Stimulated activated naive CD8-positive, alpha-beta T cell treated with anti-CD3 and anti-CD28 coated beads, Interleukin-15, Interleukin-2, amounts not matched to agents 100 U/mL and 50 U/mL, for 24 hours (primary cell): ENCODE measurements at regions not wholly inside any gene's neighbourhood (a gene's known extent, or its start where the extent isn't known, plus 50 kb on each side); places are given as distances from the start of the nearest gene placed in this dataset.
"Not testable (repeated sequence)": the region's sequence is repeated elsewhere in the genome, so short reads cannot be mapped to it uniquely, and the experiment has no call there.

ENCODE experiments used
- ATAC-seq: fragments of 150-1000 bp; cut with Tn5 transposase; one replicate; pipeline ENCODE4 v1.10.0; 2021
- DNase-seq: peaks from one replicate; pipeline ENCODE4 v3.0.0; 2021

DNA sequence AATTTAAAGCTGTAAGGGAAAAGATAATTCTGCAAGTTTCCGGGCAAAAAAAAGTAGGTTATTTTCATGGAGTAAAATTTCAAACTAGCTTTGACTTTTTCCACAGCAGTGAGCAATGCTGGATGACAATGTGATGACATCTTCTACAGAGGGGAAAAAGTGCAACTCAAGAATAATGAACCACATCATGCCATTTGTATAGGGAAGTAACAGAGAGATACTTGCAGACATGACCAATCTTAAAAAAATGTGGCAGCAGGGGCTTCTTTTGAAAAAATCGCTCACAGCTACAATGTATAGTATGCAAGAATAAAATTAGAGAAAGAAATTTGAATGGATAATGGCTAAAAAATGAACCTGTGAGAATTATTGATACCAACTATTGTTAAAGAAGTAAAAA lies 115.5 kb downstream of the DHRS2 start:
- DNase-seq (no peak), ATAC-seq (no peak)

DNA sequence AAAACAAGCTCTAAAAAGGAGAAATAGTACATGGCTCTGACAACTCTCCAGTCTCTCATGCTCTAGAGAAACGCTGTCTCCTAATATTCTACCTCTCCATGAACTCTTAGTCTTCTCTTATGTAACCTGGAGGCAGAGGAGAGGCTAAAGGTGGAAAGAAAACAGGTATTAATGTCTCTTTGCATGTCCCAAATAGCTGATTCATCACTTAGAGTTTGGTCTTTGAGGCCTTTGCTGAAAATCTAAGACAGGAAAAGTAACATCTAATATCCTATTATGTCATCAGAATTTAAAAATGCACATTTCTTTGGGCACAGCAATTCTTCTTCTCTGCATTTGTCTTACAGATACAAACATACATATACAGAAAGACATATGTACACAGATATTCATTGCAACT lies 127.2 kb downstream of the DHRS2 start:
- no peak for DNase-seq
- no peak for ATAC-seq

DNA sequence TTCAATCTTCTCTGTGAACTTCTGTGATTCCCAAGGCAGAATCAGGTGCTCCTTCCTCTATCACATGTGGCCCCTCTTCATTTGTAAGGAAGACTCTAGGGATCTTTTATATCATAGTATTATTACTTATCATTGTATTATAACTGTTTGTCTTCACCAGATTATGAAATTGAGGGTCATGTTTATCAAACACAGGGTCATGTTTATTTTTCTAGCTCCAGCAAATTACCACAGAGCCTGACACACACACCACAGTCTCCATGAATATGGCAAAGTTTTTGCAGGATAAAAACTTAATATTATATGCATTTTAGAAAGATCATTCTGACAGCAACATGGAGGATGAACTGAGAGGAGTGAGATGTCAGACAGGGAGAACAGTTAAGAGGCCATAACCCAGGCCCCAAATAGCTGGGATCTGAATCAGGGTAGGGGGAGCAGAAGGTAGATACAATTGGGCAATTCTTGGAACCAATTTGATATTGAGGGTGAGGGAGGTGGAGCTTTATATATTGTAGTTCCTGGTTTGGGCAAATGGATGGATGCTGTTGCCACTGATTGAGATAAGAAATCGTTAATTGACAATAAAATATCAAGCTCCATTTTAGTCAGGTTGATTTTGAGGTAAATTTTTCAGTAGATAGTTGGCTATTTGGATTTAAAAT lies 130.7 kb downstream of the DHRS2 start:
- no peak for ATAC-seq
- no peak for DNase-seq

DNA sequence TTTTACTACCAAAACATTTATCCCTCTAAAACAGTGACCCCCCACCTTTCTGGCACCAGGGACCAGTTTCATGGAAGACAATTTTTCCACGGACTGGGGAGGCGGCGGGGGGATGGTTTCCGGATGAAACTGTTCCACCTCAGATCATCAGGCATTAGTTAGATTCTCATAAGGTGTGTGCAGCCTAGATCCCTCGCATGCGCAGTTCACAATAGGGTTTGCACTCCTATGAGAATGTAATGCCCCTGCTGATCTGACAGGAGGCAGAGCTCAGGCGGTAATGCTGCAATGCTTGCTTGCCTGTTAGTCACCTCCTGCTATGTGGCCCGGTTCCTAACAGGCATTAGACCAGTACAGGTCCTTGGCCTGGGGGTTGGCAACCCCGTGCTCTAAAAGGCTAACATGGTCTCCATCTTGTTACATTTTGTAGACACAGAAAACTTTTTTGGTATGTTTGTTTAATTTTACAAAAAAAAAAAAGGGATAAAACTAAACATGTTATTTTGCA lies 133.1 kb downstream of the DHRS2 start:
- DNase-seq, ATAC-seq: not testable (repeated sequence)

DNA sequence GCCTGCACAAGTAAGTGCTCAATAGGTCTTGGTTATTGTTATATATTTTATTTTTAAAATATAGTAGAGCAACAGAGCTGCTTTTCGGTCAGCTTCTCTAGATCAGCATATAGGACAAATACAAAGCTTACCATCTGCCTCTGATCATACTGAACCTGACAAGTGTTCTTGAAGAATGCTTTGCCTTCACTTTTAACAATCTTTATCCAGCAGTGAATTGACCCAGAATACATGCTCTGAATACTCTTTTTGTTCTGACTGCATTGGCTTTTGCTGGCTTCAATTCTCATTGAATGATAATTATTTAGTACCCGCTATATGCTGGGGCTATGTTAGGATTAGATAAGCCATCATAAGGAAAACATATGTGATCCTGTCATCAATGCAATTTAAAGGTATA lies 137.8 kb downstream of the DHRS2 start:
- ATAC-seq (no peak), DNase-seq (no peak)

DNA sequence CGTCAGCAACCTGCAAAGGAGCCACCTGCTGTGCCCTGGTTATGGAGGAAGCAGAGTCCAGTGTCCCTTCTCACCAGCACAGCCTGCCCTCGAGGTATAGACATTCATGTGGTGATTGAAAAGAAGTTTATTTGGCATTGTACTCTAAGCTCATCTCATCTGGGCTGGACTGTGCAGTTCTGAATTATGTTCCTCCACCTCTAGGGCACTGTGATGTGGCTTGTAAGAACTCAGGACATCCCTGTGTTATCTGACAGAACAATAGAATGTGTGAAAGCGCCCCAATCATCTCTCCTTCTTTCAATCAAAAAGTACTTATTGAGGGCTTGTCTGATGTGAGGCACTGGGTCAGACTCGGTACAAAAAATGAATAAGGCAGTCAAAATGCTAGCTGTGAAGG lies 140.1 kb downstream of the DHRS2 start:
- no peak for DNase-seq
- ATAC-seq, result no peak

DNA sequence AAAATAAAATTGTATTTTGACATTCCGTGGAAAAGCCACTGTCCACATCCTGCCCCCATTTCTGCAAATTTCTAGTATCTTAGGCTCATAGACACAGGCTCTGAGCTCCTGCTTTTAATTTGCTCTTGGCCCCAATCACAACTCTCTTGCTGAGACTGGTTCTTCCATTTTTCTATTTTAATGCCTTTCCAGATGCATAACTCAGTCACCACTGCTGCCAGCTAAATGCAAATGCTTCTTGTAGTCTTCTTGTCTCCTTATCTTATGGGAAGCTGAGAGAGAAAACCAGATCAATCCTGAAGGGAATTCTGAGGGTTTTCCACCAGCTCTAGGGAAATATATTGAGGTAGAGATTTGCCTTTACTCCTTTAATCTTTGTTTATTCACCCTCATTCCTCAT lies 149.0 kb downstream of the DHRS2 start:
- no peak for ATAC-seq
- DNase-seq, result no peak

DNA sequence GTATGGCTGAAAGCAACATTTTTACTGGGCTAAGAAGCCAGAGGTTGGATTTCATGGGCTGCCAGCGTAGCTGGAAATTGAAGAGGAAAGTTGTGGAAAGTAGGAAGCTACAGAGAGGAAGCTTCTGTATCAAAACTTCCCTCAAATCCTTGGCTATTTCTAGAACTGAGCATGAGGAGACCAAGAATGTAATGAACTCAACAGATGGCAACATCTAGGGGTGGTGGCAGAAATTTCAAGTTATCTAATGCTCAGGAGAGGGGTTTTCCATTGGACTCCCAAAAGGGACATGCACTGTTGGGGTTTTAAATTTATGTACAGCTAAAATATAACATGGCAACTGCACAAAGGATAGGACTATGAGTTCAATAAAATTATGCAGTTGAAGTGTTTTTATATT lies 151.3 kb downstream of the DHRS2 start:
- ATAC-seq (no peak), DNase-seq (no peak)

DNA sequence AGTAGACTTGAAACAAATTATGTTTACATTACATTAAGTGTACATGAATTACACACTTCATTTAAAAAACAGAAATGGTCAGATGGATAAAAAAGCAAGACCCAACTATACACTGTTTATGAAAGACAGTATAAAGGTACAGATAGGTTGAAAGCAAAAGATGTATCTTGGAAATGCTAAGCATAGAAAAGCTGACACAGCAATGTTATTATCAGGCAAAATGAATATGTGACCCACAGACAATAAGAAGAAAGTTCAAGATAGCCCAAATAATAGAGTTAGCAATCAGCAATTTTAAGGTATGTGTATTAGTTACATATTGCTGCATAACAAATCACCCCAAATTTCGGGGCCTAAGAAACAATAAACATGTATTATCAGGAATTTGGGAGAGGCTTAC lies 153.5 kb downstream of the DHRS2 start:
- DNase-seq (no peak), ATAC-seq (no peak)

DNA sequence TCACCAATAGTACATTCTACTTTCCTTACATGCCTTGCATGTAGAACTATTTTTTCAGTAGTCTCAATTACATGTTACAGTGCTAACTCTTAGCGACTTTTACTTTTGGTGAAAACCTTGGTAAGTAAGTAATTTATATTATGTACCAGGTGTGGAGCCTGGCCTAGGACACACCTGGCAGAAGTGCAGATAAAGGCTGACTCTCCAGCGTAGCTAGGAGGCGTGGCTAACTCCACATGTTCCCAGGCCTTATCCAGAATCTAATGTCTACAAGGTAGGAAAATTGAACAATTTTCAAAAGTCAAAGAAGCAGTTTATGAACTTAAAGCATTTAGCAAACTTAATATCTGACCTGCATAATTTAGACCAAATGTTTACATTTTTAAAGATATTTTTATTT lies 157.4 kb downstream of the DHRS2 start:
- ATAC-seq (no peak), DNase-seq (no peak)

DNA sequence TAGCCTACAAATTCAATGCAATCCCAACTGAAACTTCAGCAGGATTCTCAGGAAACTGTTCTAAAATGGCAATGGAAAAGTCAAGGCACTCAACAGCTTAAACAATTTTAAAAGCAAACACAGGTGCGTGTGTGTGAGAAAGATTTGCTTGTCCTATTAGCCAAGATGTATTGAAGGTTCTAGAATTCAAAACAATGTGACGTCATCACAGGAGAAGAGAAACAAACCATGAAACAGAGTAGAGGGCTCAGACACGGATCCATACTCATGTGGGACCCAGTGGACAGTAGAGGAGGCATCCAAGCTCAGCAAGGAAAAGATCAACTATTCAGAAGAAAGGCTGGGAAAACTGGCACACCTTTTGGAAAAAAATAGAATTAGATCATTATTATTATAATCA lies 152.8 kb upstream of the DHRS4 start:
- DNase-seq (no peak), ATAC-seq (no peak)

DNA sequence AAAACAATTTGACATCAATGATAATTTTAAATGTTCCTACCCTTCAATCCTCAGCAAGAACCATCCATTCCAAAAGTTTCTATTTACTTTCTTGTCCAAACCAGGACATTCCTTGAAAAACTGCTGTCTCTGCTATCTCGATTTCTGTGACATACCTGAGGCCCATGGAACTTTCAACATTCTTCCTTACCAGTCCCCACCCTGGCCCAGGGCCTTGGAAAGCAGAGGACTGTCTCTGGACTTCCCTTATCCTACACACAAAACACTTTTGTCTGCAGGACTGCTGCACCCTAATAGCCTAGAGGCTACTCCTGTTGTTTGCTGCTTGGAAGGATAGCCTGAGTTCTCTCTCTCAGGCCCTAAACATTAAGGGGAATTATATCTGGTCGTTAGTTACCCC lies 151.8 kb upstream of the DHRS4 start:
- ATAC-seq, result no peak

DNA sequence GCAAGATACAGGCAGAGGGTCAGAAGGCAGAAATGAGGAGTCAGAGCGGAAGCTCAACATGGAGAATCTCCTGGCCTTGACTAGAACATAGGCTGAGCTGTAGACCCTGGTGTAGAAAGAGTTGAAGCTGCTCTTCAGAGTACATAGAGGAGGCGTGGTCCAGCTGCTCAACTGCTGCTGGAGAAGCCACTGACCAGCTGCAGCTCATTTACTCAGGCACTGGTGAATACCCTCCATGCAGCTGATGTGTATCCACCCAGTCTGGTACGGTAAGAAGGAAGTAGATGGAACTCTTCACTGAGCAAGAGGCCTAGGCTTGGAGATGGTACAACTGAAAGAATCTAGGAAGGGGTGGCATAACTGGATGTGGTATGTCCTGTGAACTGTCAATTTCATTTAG lies 148.8 kb upstream of the DHRS4 start:
- ATAC-seq (no peak), DNase-seq (no peak)

More for the DNA sequence above, 151.8 kb upstream of the DHRS4 start:
- DNase-seq, result no peak

DNA sequence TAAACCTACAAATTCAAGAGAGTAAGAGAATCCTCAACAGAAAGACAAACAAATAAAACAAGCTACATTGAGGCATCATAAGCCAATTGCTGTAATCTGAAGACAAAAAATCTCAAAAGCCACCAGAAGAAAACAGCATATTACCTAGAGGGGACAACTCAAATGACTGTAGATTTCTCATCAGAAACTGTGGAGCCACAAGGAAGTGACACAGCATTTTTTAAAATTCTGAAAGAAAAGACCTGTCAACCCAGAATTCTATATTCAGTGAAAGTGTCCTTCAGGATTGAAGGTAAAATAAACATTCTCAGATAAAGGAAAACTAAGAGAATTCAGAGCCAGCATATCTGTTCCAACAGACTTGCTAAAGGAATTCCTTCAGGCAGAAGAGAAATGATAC lies 147.8 kb upstream of the DHRS4 start:
- no peak for DNase-seq
- no peak for ATAC-seq

DNA sequence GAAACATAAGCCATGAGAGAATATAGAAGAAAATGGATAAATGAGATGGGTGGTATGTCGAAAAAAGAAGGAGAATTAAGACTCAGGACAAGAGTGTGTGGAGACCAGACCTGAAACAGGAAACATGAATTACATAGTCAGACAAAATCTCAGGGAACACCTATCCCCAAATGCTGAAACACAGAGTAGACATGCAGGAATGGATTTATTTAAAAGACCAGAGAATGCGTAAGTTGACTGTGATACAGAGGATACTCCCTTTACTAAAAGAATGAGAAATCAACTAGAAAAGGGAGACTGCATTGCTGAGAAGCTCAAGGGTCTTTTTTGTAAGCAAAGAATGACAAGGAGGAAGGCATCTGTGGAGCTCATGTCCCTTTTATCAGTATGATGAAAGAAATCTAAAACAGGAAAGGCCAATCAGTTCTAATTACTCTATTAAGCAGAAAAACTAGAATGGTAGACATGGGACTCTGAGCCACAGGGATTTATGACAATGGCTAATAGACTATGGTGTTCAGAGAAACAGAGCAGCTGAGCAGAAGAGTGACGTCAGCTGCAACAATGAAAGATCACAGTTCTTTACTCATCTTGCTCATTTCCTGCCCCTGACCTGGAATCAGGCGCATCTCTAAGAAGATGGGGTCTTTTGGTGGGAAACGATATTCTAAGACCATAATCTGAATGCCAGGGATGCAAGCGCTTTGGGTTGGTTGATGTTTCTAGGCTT lies 138.9 kb upstream of the DHRS4 start:
- ATAC-seq (no peak), DNase-seq (no peak)

DNA sequence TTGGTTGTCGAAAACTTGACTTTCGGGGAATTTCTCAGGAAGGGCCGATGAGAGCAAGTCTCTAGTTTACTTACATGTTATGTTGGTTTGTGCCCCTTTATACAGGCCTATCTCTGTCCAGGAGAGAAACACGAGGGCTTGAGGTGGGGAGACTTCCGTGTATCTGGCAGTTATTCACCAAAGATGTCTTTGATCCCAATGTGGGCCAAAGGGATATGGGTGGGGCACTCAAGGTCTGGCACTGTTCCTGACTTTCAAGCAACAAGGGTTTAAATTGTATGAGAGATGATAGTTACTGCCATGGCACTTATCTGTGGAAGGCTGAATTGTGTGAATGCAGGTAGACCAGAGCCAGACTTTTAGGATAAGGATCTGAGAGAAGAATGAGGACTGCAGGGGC lies 137.2 kb upstream of the DHRS4 start:
- ATAC-seq (no peak), DNase-seq (no peak)

DNA sequence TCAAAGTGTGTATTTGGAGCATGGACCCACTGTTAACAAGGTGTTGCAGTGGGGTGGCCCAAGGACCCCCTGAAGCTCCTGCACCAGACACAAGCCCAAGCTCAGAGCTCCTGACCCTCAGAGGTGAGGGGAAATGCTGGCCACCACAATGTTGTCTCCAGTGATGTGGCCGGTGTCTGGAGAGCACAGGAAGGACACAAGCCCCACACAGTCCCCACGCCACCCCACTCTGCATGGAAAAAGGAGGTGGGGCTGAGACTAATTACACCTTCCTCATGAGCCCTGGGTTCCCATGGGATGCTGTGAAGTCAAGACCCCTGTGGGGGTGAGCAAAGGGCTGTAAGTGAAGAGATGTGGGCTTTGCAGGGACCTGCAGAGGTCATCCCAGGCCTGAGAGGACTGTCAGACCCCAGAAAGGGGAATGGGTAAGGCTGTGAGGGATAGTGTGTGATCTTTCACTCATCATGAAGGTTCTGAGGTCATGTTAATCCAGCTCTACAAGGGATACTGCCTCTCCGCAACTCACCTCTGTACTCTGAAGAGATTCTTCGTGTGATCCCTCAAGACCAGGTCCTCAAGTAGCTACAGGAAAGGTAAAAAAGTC lies 136.3 kb upstream of the DHRS4 start:
- DNase-seq, result no peak
- no peak for ATAC-seq

DNA sequence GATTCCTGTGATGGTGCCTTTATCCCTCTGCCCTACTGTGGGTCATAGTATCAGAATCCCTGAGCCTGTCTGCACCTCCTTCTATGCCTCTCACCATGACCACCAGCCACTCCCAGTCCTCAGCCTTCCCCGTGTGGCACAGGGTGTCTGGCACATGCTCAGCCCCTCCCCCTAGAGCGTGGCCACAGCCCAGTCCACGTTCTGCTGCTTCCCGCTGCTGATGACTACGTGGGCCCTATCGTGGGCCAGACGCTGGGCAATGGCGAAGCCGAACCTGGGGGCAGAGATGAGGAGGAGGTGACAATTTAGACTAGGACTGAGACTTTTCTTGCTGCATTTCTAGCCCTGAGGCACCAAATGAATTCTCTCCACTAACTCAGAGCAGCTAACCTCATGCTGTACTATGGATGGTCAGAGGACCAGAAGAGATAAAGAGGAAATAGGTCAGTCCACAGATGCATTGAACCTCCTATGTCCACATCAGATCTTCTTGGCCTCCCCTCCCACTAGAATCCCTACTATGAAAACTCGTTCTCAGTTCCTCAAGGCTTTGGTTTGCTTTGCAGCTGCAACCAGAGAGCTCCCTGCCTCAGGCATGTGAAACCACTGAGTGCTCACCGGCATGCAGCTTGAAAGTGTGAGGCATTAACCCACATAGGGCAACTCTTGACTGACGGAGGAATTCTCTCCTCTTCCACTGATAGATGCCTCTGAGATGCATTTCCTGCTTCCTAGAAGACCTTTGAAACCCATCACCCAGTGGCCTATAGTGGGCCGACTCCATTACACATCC lies 126.3 kb upstream of the DHRS4 start:
- DNase-seq, result no peak
- ATAC-seq, result no peak

DNA sequence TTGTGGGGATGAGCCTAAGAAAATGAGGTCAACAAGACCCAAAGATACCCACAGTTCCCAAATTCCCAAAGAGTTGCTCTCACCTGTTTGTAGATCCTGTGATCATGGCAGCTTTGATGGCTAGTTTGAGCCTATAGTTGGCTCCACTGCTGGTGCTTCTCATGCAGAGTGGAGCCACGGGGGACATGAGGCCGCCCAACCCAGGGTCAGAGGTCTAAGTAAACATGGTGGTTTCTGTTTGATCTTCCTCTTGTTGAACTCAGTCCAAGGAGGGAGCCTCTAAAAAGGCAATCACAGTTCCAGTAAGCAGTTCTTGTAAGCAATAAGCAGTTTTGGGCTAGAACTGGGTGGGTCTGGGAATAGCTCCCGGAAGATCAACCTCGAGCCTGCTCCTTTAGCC lies 125.6 kb upstream of the DHRS4 start:
- ATAC-seq (no peak), DNase-seq (no peak)

DNA sequence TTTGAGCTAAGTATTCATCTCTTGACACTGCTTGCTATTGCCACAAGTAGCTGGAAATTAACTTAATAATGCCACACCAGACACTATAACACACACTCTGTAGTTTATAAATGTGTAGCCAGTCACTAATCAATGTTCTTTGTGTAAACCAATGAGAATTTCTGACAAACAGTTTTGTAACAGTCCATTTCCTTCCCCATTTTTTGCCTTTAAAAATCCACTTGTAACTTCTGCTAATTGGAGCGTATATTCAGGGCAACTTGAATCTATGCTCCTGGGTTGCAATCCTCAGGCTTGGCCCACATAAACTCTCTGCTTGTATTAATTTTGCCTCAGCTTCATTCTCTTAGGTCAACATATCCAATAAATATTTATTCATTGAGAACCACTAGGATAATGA lies 125.0 kb upstream of the DHRS4 start:
- DNase-seq (no peak), ATAC-seq (no peak)

DNA sequence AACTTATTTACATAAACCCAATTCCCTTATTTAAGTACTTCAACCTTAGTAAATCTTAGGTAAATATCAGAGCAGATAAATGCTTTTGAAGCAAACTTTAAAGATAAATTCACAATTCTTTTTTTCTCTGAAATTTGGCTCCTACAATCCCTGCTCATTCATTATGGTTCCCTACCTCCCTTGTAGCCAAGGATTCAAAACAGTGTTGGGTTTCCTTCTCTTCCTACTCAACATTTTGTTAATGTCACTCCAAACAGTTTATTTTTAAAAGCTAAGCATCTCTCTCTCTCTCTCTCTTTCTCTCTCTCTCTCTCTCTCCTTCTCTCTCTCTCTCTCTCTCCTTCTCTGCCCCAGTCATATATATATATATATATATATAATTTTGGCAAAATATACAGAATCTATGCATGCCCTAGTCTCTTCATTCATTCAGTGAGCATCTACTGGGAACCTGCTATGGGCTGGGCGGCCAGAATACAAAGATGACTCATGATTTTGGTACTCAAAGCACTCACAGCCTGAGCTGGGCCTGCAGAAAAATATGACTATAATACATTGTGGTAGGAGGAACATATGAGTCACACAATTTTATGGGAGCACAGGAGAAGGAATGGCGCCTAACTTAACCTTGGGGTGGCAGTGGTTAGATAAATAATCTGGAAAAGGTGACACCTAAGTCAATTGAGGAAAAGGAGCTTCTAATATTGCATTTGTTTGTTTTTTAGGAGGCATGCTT lies 123.7 kb upstream of the DHRS4 start:
- DNase-seq (no peak), ATAC-seq (no peak)

DNA sequence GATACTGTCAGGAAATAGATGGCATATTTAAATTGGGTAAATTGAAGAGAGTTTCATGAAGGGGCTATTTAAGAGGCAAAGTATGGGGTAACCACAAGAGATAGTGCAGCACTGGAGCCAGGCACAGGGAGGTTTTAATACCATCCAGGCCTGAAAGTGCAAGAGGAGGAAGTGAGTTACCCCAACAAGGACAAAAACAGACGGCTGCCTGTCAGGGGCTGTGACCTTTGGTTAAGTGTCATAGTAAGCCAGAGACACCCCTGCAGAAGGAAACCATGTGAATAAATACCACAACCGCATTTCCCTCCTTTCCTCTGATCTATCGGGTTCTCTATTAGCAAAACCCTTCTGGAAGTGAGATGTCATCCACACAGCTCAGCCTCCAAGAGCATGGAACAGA lies 122.0 kb upstream of the DHRS4 start:
- DNase-seq (peak; percentile 11), ATAC-seq (peak; percentile 86)
